ENCODE measurements at regions not wholly inside any gene's neighbourhood (a gene's known extent, or its start where the extent isn't known, plus 50 kb on each side); places are given as distances from the start of the nearest gene placed in this dataset.

DNA sequence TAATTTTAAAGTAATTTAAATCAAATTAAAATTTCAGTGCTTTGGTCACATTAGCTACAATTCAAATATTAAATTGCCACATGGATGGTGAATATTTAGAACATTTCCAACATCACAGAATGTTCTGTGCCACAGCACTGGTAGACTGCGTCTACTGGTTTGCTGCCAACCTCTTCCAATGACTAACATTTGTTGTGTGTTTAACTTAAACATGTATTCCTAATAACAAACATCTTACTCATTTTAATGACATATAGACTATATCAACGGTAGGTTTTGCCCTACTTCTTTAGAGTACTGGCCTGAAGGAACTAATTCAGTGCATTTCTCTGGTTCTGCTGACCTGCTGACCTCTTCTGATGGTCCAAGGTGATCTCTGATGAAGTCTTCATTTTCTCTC, 157.6 kb downstream of the DCK start:
- TF ChIP-seq, protein P1, sequence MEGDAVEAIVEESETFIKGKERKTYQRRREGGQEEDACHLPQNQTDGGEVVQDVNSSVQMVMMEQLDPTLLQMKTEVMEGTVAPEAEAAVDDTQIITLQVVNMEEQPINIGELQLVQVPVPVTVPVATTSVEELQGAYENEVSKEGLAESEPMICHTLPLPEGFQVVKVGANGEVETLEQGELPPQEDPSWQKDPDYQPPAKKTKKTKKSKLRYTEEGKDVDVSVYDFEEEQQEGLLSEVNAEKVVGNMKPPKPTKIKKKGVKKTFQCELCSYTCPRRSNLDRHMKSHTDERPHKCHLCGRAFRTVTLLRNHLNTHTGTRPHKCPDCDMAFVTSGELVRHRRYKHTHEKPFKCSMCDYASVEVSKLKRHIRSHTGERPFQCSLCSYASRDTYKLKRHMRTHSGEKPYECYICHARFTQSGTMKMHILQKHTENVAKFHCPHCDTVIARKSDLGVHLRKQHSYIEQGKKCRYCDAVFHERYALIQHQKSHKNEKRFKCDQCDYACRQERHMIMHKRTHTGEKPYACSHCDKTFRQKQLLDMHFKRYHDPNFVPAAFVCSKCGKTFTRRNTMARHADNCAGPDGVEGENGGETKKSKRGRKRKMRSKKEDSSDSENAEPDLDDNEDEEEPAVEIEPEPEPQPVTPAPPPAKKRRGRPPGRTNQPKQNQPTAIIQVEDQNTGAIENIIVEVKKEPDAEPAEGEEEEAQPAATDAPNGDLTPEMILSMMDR (conservative IDR thresholded peaks at IDR 0.05 in 1 of 2, IDR thresholded peaks at IDR 0.05 in 1 of 2; ENCODE audit: extremely low read depth in 1 of 2, insufficient read depth in 1 of 2, low read depth in 1 of 2, low read length in 2 of 2): no peak
- no peak for TF ChIP-seq EZH2 (IDR thresholded peaks at IDR 0.05; ENCODE audit: borderline replicate concordance, low read length)

Measured in mammary epithelial cell (primary cell).